ENCODE measurements at regions not wholly inside any gene's neighbourhood (a gene's known extent, or its start where the extent isn't known, plus 50 kb on each side); places are given as distances from the start of the nearest gene placed in this dataset.

- WGBS, 2 donors = 44 to 78% methylated on average over 3 of the region's 3 CpGs
- TF ChIP-seq POLR2AphosphoS5 (IDR thresholded peaks at IDR 0.05) = no peak
- no peak for TF ChIP-seq POLR2A (IDR thresholded peaks at IDR 0.05)
- TF ChIP-seq EP300 (IDR thresholded peaks at IDR 0.05) = no peak
- TF ChIP-seq CTCF (IDR thresholded peaks at IDR 0.05) = no peak
- Histone ChIP-seq H3K27ac (no peak overlapping the region), H3K4me3 (no peak overlapping the region), H3K36me3 (no peaks in the 10 kb centered on the region), H3K9me3 (no peaks in the 10 kb centered on the region), H3K27me3 (peaks cover 0 to 30% (median 0%) of the 10 kb centered on the region in 3 donors), H3K4me1 (no peaks in the 10 kb centered on the region)
- no peak for DNase-seq
- intact Hi-C loops (cut with DNase I) = no loop called here
Observed at GRCh38 chr12:111192647-111193046, 176.2 kb downstream of the PHETA1 start.

GRCh38 chr12:111190741-111191526, 178.0 kb downstream of the PHETA1 start:
- H3K4me3 ChIP-seq = no peak overlapping the region
- H3K4me1 ChIP-seq = no peaks in the 10 kb centered on the region
- intact Hi-C loops (cut with DNase I) = no loop called here
- no peaks in the 10 kb centered on the region for H3K9me3 ChIP-seq
- no peak overlapping the region for H3K27ac ChIP-seq
- TF ChIP-seq EP300 (IDR thresholded peaks at IDR 0.05) (no peak), POLR2A (IDR thresholded peaks at IDR 0.05) (no peak), CTCF (IDR thresholded peaks at IDR 0.05) (no peak)
- H3K36me3 ChIP-seq = no peaks in the 10 kb centered on the region
- WGBS, 2 donors = 84 to 87% methylated on average over 15 of the region's 15 CpGs
- peaks cover 0 to 30% (median 0%) of the 10 kb centered on the region in 3 donors for H3K27me3 ChIP-seq
- no peak for DNase-seq

- intact Hi-C loops (cut with DNase I) = no loop called here
- Histone ChIP-seq H3K9me3 (no peaks in the 10 kb centered on the region), H3K36me3 (no peaks in the 10 kb centered on the region), H3K27me3 (peaks cover 0 to 30% (median 0%) of the 10 kb centered on the region in 3 donors), H3K4me1 (no peaks in the 10 kb centered on the region), H3K27ac (no peak overlapping the region), H3K4me3 (no peak overlapping the region)
- 76 to 84% methylated on average over 3 of the region's 3 CpGs for WGBS, 2 donors
- no peak for DNase-seq
- TF ChIP-seq POLR2AphosphoS5 (IDR thresholded peaks at IDR 0.05) = no peak
- no peak for TF ChIP-seq CTCF (IDR thresholded peaks at IDR 0.05)
- no peak for TF ChIP-seq EP300 (IDR thresholded peaks at IDR 0.05)
- no peak for TF ChIP-seq POLR2A (IDR thresholded peaks at IDR 0.05)
Observed at GRCh38 chr12:111189792-111190191, 179.1 kb downstream of the PHETA1 start.

- WGBS, 2 donors = 86 to 90% methylated on average over 8 of the region's 8 CpGs
- Histone ChIP-seq H3K27ac (no peak overlapping the region), H3K4me3 (no peak overlapping the region), H3K36me3 (no peaks in the 10 kb centered on the region), H3K27me3 (peaks cover 0 to 31% (median 0%) of the 10 kb centered on the region in 3 donors), H3K9me3 (no peaks in the 10 kb centered on the region), H3K4me1 (no peaks in the 10 kb centered on the region)
- no peak for TF ChIP-seq POLR2A (IDR thresholded peaks at IDR 0.05)
- TF ChIP-seq POLR2AphosphoS5 (IDR thresholded peaks at IDR 0.05) = no peak
- no peak for TF ChIP-seq CTCF (IDR thresholded peaks at IDR 0.05)
- TF ChIP-seq EP300 (IDR thresholded peaks at IDR 0.05) = no peak
- intact Hi-C loops (cut with DNase I) = no loop called here
- no peak for DNase-seq
Observed at GRCh38 chr12:111188436-111188835, 180.5 kb downstream of the PHETA1 start.

Measured in sigmoid colon (tissue), 6 donors.